Liver (tissue), 3 donors: ENCODE measurements at regions not wholly inside any gene's neighbourhood (a gene's known extent, or its start where the extent isn't known, plus 50 kb on each side); places are given as distances from the start of the nearest gene placed in this dataset.

Source experiments
- CTCF ChIP-seq: fragments of 150-350 bp; IDR thresholded peaks from 2 replicates; pipeline ENCODE4 v1.5.1; 2017; ENCODE audit warnings: improper control_type of control experiment, low read depth, low read length; ENCODE audit not compliant: missing input control
- EGR1 ChIP-seq, 2 donors: IDR thresholded peaks; 2 replicates each; pipeline ENCODE4 v1.6.1; 2016 to 2018; ENCODE audit warnings: antibody characterized with exemption in 2 of 2, low read depth in 2 of 2
- HNF4A ChIP-seq, 2 donors: conservative IDR thresholded peaks; 2 replicates each; pipeline ENCODE4 v1.6.1; 2016; ENCODE audit warnings: antibody characterized with exemption in 2 of 2, mild to moderate bottlenecking in 2 of 2
- donor health status: healthy.
- donor health status: healthy.

- TF ChIP-seq CTCF (no peak), EGR1 (IDR thresholded peaks at IDR 0.05; ENCODE audit: low read depth in 2 of 2) (no peak), HNF4A (conservative IDR thresholded peaks at IDR 0.05) (no peak)
Measured at GRCh38 chr21:41675574-41675973, 91.3 kb downstream of the RIPK4 start.
